Muscle of leg (tissue), 3 donors: ENCODE measurements at regions not wholly inside any gene's neighbourhood (a gene's known extent, or its start where the extent isn't known, plus 50 kb on each side); places are given as distances from the start of the nearest gene placed in this dataset.

ENCODE experiments used
- DNase-seq: peaks from one replicate; pipeline ENCODE4 v3.0.0; 2013
- H3K27ac ChIP-seq: one replicate; pipeline ENCODE4 v1.5.1; 2013; ENCODE audit warnings: mild to moderate bottlenecking, low read length, control low read depth
- H3K27me3 ChIP-seq: one replicate; pipeline ENCODE4 v1.6.1; 2013; ENCODE audit warnings: low read length; ENCODE audit not compliant: control insufficient read depth, insufficient read depth
- H3K36me3 ChIP-seq: one replicate; pipeline ENCODE4 v1.6.1; 2013; ENCODE audit warnings: low read length; ENCODE audit not compliant: control insufficient read depth, insufficient read depth
- H3K4me1 ChIP-seq: one replicate; pipeline ENCODE4 v1.6.1; 2013; ENCODE audit warnings: low read length; ENCODE audit not compliant: control insufficient read depth, insufficient read depth
- H3K4me3 ChIP-seq: one replicate; pipeline ENCODE4 v1.5.1; 2013; ENCODE audit warnings: low read length, control low read depth
- H3K9me3 ChIP-seq: replicated peaks from 2 replicates; pipeline ENCODE4 v1.6.1; 2013; ENCODE audit warnings: low read depth, low read length; ENCODE audit not compliant: control insufficient read depth
- WGBS: methylation state at CpG from one replicate; pipeline ENCODE4 v1.1.5; 2013; ENCODE audit warnings: missing lambda C conversion rate; ENCODE audit not compliant: insufficient coverage; 5-methylcytosine and 5-hydroxymethylcytosine counted together

DNA sequence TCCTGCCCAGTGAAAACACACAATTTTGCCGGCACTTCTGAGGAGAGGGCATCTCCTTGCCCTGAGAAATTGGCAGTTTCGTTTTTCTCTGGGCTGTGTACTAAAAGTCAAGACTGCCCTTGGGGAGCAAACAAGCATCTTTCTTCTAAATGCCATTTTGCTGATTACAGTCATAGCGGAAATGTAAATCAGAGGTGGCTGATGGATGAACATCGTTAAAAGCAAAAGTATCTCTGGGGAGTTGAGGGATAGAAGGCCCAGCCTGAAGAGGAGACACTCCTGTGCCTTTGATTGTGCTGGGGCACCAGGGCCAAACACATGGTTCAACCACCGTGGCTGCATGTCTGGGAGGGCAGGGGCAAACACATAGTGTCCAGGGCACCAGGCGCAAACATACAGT, 49.8 kb downstream of the ABCC12 start:
- DNase-seq: no peak
- H3K9me3 ChIP-seq: no peaks in the 10 kb centered on the region
- WGBS: 85% methylated on average over 4 of the region's 6 CpGs
- no peaks in the 10 kb centered on the region for H3K36me3 ChIP-seq
- no peak overlapping the region for H3K4me3 ChIP-seq
- H3K27me3 ChIP-seq: peaks cover 4% of the 10 kb centered on the region
- peaks cover 2% of the 10 kb centered on the region for H3K4me1 ChIP-seq
- H3K27ac ChIP-seq: no peak overlapping the region

- H3K36me3 ChIP-seq: no peaks in the 10 kb centered on the region
- no peak for DNase-seq
- peaks cover 2% of the 10 kb centered on the region for H3K27me3 ChIP-seq
- H3K27ac ChIP-seq: no peak overlapping the region
- no peak overlapping the region for H3K4me3 ChIP-seq
- WGBS: 56% methylated on average over 3 of the region's 4 CpGs
- no peaks in the 10 kb centered on the region for H3K9me3 ChIP-seq
- H3K4me1 ChIP-seq: peaks cover 2% of the 10 kb centered on the region
These were observed 50.3 kb downstream of the ABCC12 start for GRCh38 chr16:48105456-48105855.

- peaks cover 2% of the 10 kb centered on the region for H3K4me1 ChIP-seq
- no peaks in the 10 kb centered on the region for H3K27me3 ChIP-seq
- no peaks in the 10 kb centered on the region for H3K36me3 ChIP-seq
- no peak for DNase-seq
- 96% methylated on average over 2 of the region's 6 CpGs for WGBS
- H3K9me3 ChIP-seq: no peaks in the 10 kb centered on the region
- no peak overlapping the region for H3K27ac ChIP-seq
- H3K4me3 ChIP-seq: no peak overlapping the region
These were observed 52.2 kb downstream of the ABCC12 start for GRCh38 chr16:48103591-48103990.

- Histone ChIP-seq H3K27ac (no peak overlapping the region), H3K9me3 (no peaks in the 10 kb centered on the region), H3K4me1 (peaks cover 2% of the 10 kb centered on the region), H3K4me3 (no peak overlapping the region), H3K27me3 (no peaks in the 10 kb centered on the region), H3K36me3 (no peaks in the 10 kb centered on the region)
- DNase-seq: no peak
- 58% methylated on average over 15 of the region's 15 CpGs for WGBS
These were observed 53.4 kb downstream of the ABCC12 start for GRCh38 chr16:48102083-48103008.

DNA sequence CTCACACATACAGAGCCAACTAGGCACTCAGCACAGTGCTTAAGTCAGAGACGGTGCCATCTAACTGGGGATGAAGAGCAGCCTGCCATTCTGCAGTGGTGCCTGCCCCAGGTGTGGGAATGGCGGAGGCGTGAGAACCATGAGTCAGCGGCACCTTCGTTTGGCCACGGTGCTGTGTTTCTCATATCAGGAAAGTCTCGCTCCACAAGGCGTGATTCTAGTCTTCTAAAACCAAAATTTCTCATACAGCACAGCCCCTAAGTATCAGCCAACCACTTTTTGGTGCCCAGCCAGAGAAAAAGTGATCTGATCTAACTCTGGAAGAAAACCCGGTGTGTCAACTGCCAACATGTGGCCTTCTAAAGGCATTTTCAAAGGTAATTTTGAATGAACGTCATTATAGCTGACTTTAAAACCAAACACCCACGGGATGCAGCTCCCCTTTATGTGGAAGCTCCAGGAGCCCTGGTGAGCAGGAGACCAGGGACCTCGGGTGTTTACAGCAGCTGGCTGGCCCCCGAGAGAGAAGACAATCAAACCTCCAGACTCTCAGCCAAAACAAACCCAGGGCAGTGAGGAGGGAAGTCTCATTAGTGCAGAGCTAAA, 54.6 kb downstream of the ABCC12 start:
- WGBS: 73% methylated on average over 7 of the region's 13 CpGs
- Histone ChIP-seq H3K9me3 (no peaks in the 10 kb centered on the region), H3K27ac (no peak overlapping the region), H3K4me1 (peaks cover 2% of the 10 kb centered on the region), H3K4me3 (no peak overlapping the region), H3K27me3 (no peaks in the 10 kb centered on the region), H3K36me3 (no peaks in the 10 kb centered on the region)
- peak; percentile 21 for DNase-seq

- Histone ChIP-seq H3K36me3 (no peaks in the 10 kb centered on the region), H3K27ac (no peak overlapping the region), H3K27me3 (no peaks in the 10 kb centered on the region), H3K9me3 (no peaks in the 10 kb centered on the region), H3K4me1 (peaks cover 2% of the 10 kb centered on the region), H3K4me3 (no peak overlapping the region)
- no CpG with 5 or more reads among the region's 5 CpGs for WGBS
- DNase-seq: peak; percentile 81
These were observed 56.3 kb downstream of the ABCC12 start for GRCh38 chr16:48099455-48099854.

DNA sequence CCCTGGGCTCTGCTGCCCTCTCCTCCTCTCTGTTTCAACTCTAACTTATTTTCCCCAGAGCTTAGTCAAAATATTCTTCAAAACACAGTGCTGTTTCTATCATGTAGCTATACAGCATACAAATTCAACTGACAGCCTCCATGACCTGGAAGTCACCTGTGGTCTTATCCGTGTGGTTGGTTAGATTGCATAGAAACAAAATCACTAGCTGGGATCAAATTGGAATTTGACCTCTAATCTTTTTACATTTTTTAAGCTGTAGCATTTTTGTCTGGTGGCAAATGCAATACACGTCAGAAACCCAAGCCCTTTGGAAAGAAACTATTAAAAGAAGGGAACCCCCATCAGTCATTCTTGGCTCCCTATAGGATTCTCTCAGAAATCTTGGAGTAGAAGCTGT, 57.3 kb downstream of the ABCC12 start:
- peaks cover 2% of the 10 kb centered on the region for H3K4me1 ChIP-seq
- no peaks in the 10 kb centered on the region for H3K9me3 ChIP-seq
- H3K27ac ChIP-seq: no peak overlapping the region
- no peaks in the 10 kb centered on the region for H3K36me3 ChIP-seq
- no CpG with 5 or more reads among the region's 2 CpGs for WGBS
- no peak overlapping the region for H3K4me3 ChIP-seq
- H3K27me3 ChIP-seq: no peaks in the 10 kb centered on the region
- DNase-seq: no peak

- H3K4me1 ChIP-seq: peaks cover 2% of the 10 kb centered on the region
- 48% methylated on average over 11 of the region's 14 CpGs for WGBS
- peaks cover 2% of the 10 kb centered on the region for H3K27me3 ChIP-seq
- H3K4me3 ChIP-seq: no peak overlapping the region
- DNase-seq: no peak
- H3K27ac ChIP-seq: no peak overlapping the region
- H3K36me3 ChIP-seq: no peaks in the 10 kb centered on the region
- no peaks in the 10 kb centered on the region for H3K9me3 ChIP-seq
These were observed 64.7 kb downstream of the ABCC12 start for GRCh38 chr16:48091117-48091516.

DNA sequence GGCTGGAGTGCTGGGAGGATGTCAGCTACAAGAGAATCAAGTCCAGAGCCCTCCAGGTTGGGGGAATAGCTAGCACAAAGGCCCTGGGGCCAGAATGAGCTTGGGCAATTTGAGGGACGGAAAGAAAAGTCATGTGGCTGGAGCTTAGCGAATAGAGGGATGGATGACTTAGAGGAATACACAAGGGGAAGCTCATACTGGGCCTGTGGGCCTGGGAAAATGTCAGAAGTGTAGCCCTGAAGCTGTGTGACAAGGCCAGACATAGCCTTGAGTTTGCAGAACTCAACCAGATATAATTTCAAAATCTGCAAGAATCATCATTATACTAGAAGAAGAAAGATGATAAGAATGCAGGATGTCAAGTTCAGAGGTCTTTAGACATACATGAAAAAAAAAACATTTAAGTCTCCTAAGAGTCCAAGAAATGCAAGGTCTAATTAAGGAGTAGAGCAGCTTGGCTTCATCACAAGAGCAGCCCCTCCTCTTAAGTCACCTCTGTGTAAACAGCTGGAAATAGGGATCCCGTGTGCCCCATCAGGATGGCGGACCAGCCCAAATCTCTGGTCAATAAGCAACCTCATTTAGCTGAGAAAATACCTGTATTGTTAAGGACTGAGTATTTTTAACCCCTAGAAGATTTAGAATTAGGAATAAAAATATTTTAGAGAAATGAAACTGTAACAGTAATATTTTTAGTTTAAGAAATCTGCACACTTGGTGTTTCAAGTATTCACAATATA, 66.6 kb downstream of the ABCC12 start:
- WGBS: 64% methylated on average over 2 of the region's 4 CpGs
- Histone ChIP-seq H3K9me3 (no peaks in the 10 kb centered on the region), H3K4me1 (peaks cover 2% of the 10 kb centered on the region), H3K27ac (no peak overlapping the region), H3K27me3 (peaks cover 2% of the 10 kb centered on the region), H3K36me3 (no peaks in the 10 kb centered on the region), H3K4me3 (no peak overlapping the region)
- no peak for DNase-seq

- H3K9me3 ChIP-seq: no peaks in the 10 kb centered on the region
- no peak overlapping the region for H3K27ac ChIP-seq
- no CpG with 5 or more reads among the region's 1 CpG for WGBS
- DNase-seq: no peak
- H3K4me1 ChIP-seq: peaks cover 4% of the 10 kb centered on the region
- H3K4me3 ChIP-seq: no peak overlapping the region
- H3K36me3 ChIP-seq: no peaks in the 10 kb centered on the region
- H3K27me3 ChIP-seq: peaks cover 2% of the 10 kb centered on the region
These were observed 68.2 kb downstream of the ABCC12 start for GRCh38 chr16:48087639-48088038.
